GM12878 (cell line): ENCODE measurements at regions not wholly inside any gene's neighbourhood (a gene's known extent, or its start where the extent isn't known, plus 50 kb on each side); places are given as distances from the start of the nearest gene placed in this dataset.

Experiments
- ATAC-seq: fragments of 200-7000 bp; cut with Tn5 transposase; 3 replicates; pipeline ENCODE4 v1.9.1; 2020; ENCODE audit warnings: mild to moderate bottlenecking, moderate library complexity
- BruUV-seq: library from RNA; stranded (reverse); fragments of 400-500 nt; replicated peaks from 2 replicates; lab custom pipeline; 2021; lab: Mats Ljungman, UMichigan
- CTCF ChIA-PET: fragments of 300-600 bp; sonication (Branson Sonifier 250); formaldehyde crosslinking; extraction: SDS; loops from one replicate; lab custom pipeline; 2021; ENCODE audit warnings: inconsistent platforms; lab: Yijun Ruan, JAX
- POLR2A ChIA-PET: fragments of 350-600 bp; formaldehyde crosslinking; extraction: SDS; loops from one replicate; lab custom pipeline; 2021; ENCODE audit warnings: inconsistent platforms; lab: Charles Lee
- RAD21 ChIA-PET: fragments of 300-600 bp; sonication (Branson Sonifier 250); formaldehyde crosslinking; loops from one replicate; lab custom pipeline; 2023; ENCODE audit warnings: antibody characterized with exemption; ENCODE audit not compliant: unreplicated experiment; lab: Charles Lee
- SMC1A ChIA-PET: fragments of 300-600 bp; sonication (Branson Sonifier 250); formaldehyde crosslinking; loops from one replicate; lab custom pipeline; 2023; ENCODE audit not compliant: unreplicated experiment, uncharacterized antibody; lab: Charles Lee
- DNase-seq: peaks from one replicate; pipeline ENCODE4 v3.0.0-alpha.2; 2011; ENCODE audit warnings: low read depth, low spot score
- FAIRE-seq: peaks from 3 replicates; lab custom pipeline; 2011; peaks lifted over from hg19 to GRCh38; lab: Jason Lieb, UNC
- H2AFZ ChIP-seq: 2 replicates; pipeline ENCODE4 v1.6.0; 2011; ENCODE audit warnings: low read depth, low read length, control low read depth; ENCODE audit not compliant: control insufficient read depth
- H3K27ac ChIP-seq: 2 replicates; pipeline ENCODE4 v1.5.1; 2011; ENCODE audit warnings: control low read depth; ENCODE audit not compliant: control insufficient read depth, insufficient read depth
- H3K27me3 ChIP-seq, 2 experiments: replicated peaks in 1 of 2; 2 replicates each; pipeline versions ENCODE4 v1.6.0 to v1.6.1; 2011; ENCODE audit warnings: low read length in 1 of 2; ENCODE audit not compliant: control insufficient read depth in 2 of 2, insufficient read depth in 2 of 2
- H3K36me3 ChIP-seq, 2 experiments: 2 replicates each; pipeline ENCODE4 v1.5.1; 2011; ENCODE audit warnings: low read length in 1 of 2; ENCODE audit not compliant: control insufficient read depth in 2 of 2, insufficient read depth in 2 of 2
- H3K4me1 ChIP-seq: 2 replicates; pipeline ENCODE4 v1.6.1; 2011; ENCODE audit warnings: mild to moderate bottlenecking, low read length, moderate library complexity, mixed read lengths; ENCODE audit not compliant: control insufficient read depth, insufficient read depth
- H3K4me2 ChIP-seq: 2 replicates; pipeline ENCODE4 v1.6.0; 2011; ENCODE audit warnings: control low read depth; ENCODE audit not compliant: control insufficient read depth, insufficient read depth
- H3K4me3 ChIP-seq: fragments of 200-600 bp; sonication (generic); 2 replicates; pipeline ENCODE4 v1.5.1; 2016
- H3K79me2 ChIP-seq: 2 replicates; pipeline ENCODE4 v1.6.0; 2011; ENCODE audit warnings: low read length; ENCODE audit not compliant: control insufficient read depth, insufficient read depth
- H3K9ac ChIP-seq: 2 replicates; pipeline ENCODE4 v1.8.0; 2011; ENCODE audit warnings: low read length, control low read depth, mixed read lengths; ENCODE audit not compliant: control insufficient read depth, insufficient read depth
- H3K9me3 ChIP-seq: replicated peaks from 3 replicates; pipeline ENCODE4 v1.5.1; 2011; ENCODE audit warnings: mild to moderate bottlenecking, low read length; ENCODE audit not compliant: control insufficient read depth, insufficient read depth
- H4K20me1 ChIP-seq: 2 replicates; pipeline ENCODE4 v1.6.0; 2011; ENCODE audit not compliant: control insufficient read depth, insufficient read depth
- CBFB ChIP-seq: IDR thresholded peaks from 2 replicates; pipeline ENCODE4 v1.6.1; 2016; ENCODE audit warnings: antibody characterized with exemption, low read depth
- CHD2 ChIP-seq: IDR thresholded peaks from 2 replicates; pipeline ENCODE4 v1.6.1; 2011; ENCODE audit warnings: low read depth, low read length, improper control_type of control experiment, borderline replicate concordance
- E4F1 ChIP-seq: fragments of 450-650 bp; IDR thresholded peaks from 2 replicates; pipeline ENCODE4 v1.6.1; 2018; ENCODE audit warnings: borderline replicate concordance, mild to moderate bottlenecking; ENCODE audit not compliant: partially characterized antibody
- FOXM1 ChIP-seq: IDR thresholded peaks from 2 replicates; pipeline ENCODE4 v1.6.1; 2012; ENCODE audit warnings: low read depth, mild to moderate bottlenecking, inconsistent platforms, low read length, moderate library complexity
- HDAC6 ChIP-seq: fragments of 200-600 bp; sonication (generic); IDR thresholded peaks from one replicate; pipeline ENCODE4 v1.8.0; 2017; ENCODE audit warnings: antibody characterized with exemption; ENCODE audit not compliant: unreplicated experiment
- IKZF1 ChIP-seq: fragments of 450-650 bp; conservative IDR thresholded peaks from 2 replicates; pipeline ENCODE4 v1.6.1; 2017; ENCODE audit warnings: antibody characterized with exemption, mild to moderate bottlenecking
- MYC ChIP-seq: IDR thresholded peaks from 2 replicates; pipeline ENCODE4 v1.6.1; 2011; ENCODE audit warnings: mild to moderate bottlenecking, low read length, moderate library complexity, inconsistent platforms; ENCODE audit not compliant: insufficient read depth, insufficient replicate concordance, insufficient read length, severe bottlenecking
- PAX5 ChIP-seq: IDR thresholded peaks from 2 replicates; pipeline ENCODE4 v1.6.1; 2011; ENCODE audit warnings: low read depth, low read length, borderline replicate concordance
- PAX8 ChIP-seq: fragments of 450-650 bp; IDR thresholded peaks from 2 replicates; pipeline ENCODE4 v1.6.1; 2017; ENCODE audit warnings: mild to moderate bottlenecking, moderate library complexity
- RBBP5 ChIP-seq: fragments of 200-600 bp; sonication (generic); conservative IDR thresholded peaks from 2 replicates; pipeline ENCODE4 v1.6.1; 2016
- SREBF2 ChIP-seq: IDR thresholded peaks from 2 replicates; pipeline ENCODE4 v1.6.1; 2012; ENCODE audit warnings: mild to moderate bottlenecking, low read length
- ZNF207 ChIP-seq: fragments of 450-650 bp; IDR thresholded peaks from 2 replicates; pipeline ENCODE4 v1.6.1; 2014; ENCODE audit warnings: antibody characterized with exemption, mild to moderate bottlenecking, borderline replicate concordance
- WGBS: methylation state at CpG from one replicate; pipeline ENCODE4 v1.1.6; 2016; ENCODE audit warnings: low lambda C conversion rate; ENCODE audit not compliant: insufficient replicate concordance, insufficient coverage; ENCODE audit errors: missing lambda C conversion rate; 5-methylcytosine and 5-hydroxymethylcytosine counted together
- in situ Hi-C: fragments of 300-500 bp; cut with MboI; formaldehyde crosslinking; loops from 9 replicates; pipeline ENCODE4 v1.14.3; 2018; ENCODE audit warnings: mixed read lengths
- intact Hi-C: fragments of 100-400 bp; cut with micrococcal nuclease; formaldehyde crosslinking; loops from one replicate; pipeline ENCODE4 v1.14.2; 2022; ENCODE audit not compliant: unreplicated experiment
- TF ChIP-seq, protein P1 (sequence below): IDR thresholded peaks from 2 replicates; pipeline ENCODE4 v1.6.1; 2012; ENCODE audit warnings: low read depth, low read length, improper control_type of control experiment
- TF ChIP-seq, protein P2 (sequence below): fragments of 150-350 bp; IDR thresholded peaks from 2 replicates; pipeline ENCODE4 v1.6.1; 2014; ENCODE audit warnings: mild to moderate bottlenecking, low read depth, low read length

DNA sequence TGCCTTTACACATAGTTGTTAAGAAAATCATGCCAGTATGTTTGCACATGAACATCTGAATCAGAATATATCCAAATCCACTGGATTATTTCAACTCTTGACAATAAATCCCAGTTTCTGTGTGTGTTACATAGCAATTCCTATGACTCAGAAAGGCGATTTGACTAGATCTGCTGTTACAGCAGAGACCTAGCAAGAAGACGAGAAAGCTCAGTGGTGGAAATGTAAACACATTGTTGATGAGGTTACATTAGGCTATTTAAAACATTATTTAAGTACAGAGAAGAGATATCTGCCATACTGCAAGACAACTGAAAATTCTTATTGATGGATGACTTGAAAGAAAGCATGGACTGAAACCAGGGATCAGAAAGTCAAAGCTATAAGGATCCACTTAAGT, 73.0 kb upstream of the SMIM21 start:
- no peak for ATAC-seq
- no peak overlapping the region for H3K4me2 ChIP-seq
- H3K27ac ChIP-seq = no peak overlapping the region
- in situ Hi-C loops = no loop called here
- no peaks in the 10 kb centered on the region for H4K20me1 ChIP-seq
- no peak for TF ChIP-seq IKZF1
- TF ChIP-seq ZNF207 = no peak
- no peak for TF ChIP-seq FOXM1
- TF ChIP-seq CBFB = no peak
- TF ChIP-seq MYC = no peak
- TF ChIP-seq PAX5 = no peak
- TF ChIP-seq HDAC6 = no peak
- no peak for TF ChIP-seq SREBF2
- TF ChIP-seq E4F1 = no peak
- no peak for TF ChIP-seq CHD2
- no peak for TF ChIP-seq PAX8
- TF ChIP-seq, protein P1, sequence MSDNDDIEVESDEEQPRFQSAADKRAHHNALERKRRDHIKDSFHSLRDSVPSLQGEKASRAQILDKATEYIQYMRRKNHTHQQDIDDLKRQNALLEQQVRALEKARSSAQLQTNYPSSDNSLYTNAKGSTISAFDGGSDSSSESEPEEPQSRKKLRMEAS = no peak
- TF ChIP-seq, protein P2, sequence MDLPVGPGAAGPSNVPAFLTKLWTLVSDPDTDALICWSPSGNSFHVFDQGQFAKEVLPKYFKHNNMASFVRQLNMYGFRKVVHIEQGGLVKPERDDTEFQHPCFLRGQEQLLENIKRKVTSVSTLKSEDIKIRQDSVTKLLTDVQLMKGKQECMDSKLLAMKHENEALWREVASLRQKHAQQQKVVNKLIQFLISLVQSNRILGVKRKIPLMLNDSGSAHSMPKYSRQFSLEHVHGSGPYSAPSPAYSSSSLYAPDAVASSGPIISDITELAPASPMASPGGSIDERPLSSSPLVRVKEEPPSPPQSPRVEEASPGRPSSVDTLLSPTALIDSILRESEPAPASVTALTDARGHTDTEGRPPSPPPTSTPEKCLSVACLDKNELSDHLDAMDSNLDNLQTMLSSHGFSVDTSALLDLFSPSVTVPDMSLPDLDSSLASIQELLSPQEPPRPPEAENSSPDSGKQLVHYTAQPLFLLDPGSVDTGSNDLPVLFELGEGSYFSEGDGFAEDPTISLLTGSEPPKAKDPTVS = no peak
- TF ChIP-seq RBBP5 = no peak
- TF ChIP-seq, all 136 proteins: peak for 0
- no peaks in the 10 kb centered on the region for H3K4me1 ChIP-seq
- no peaks in the 10 kb centered on the region for H3K9me3 ChIP-seq
- H3K9ac ChIP-seq = no peak overlapping the region
- SMC1A ChIA-PET = interaction anchor here (1.0 to 1.1 kb wide), 2 partner anchors 9 to 20 kb away, joined by 3 read pairs; no protein-coding TSS in a partner anchor
- no peak for FAIRE-seq
- no peaks in the 10 kb centered on the region; a peak in 1 of 4 replicates for H3K27me3 ChIP-seq
- POLR2A ChIA-PET = no interaction called here
- no peak overlapping the region for H2AFZ ChIP-seq
- no TSS peak for BruUV-seq
- intact Hi-C loops = no loop called here
- CTCF ChIA-PET = no interaction called here
- no peak for DNase-seq
- no peaks in the 10 kb centered on the region for H3K79me2 ChIP-seq
- H3K36me3 ChIP-seq = no peaks in the 10 kb centered on the region
- no peak overlapping the region for H3K4me3 ChIP-seq
- RAD21 ChIA-PET = interaction anchor here (0.6 kb wide), 1 partner anchor 718 kb away, joined by 3 read pairs; no protein-coding TSS in a partner anchor
- 23% methylated on average over 2 of the region's 2 CpGs for WGBS
